Caco-2 (cell line): ENCODE measurements at regions not wholly inside any gene's neighbourhood (a gene's known extent, or its start where the extent isn't known, plus 50 kb on each side); places are given as distances from the start of the nearest gene placed in this dataset.

Source experiments
- BruUV-seq: library from RNA; stranded (reverse); fragments of 400-500 nt; replicated peaks from 2 replicates; lab custom pipeline; 2021; lab: Mats Ljungman, UMichigan
- CTCF ChIA-PET: fragments of 300-600 bp; sonication (Branson Sonifier 250); formaldehyde crosslinking; loops from one replicate; lab custom pipeline; 2022; ENCODE audit warnings: antibody characterized with exemption; lab: Charles Lee
- POLR2A ChIA-PET: fragments of 300-600 bp; sonication (Branson Sonifier 250); formaldehyde crosslinking; loops from one replicate; lab custom pipeline; 2022; ENCODE audit warnings: antibody characterized with exemption; lab: Charles Lee
- DNase-seq, 2 experiments: peaks; one replicate each; pipeline versions ENCODE4 v3.0.0 to v3.0.0-alpha.2; 2020 to 2022
- H3K27me3 ChIP-seq: replicated peaks from 2 replicates; pipeline ENCODE4 v1.6.0; 2011; ENCODE audit warnings: low read length; ENCODE audit not compliant: control insufficient read depth, insufficient read depth
- H3K36me3 ChIP-seq: 2 replicates; pipeline ENCODE4 v1.5.1; 2011; ENCODE audit warnings: low read length; ENCODE audit not compliant: control insufficient read depth, insufficient read depth
- H3K4me1 ChIP-seq: fragments of 250-450 bp; sonication (Bioruptor Pico); 2 replicates; pipeline ENCODE4 v1.5.1; 2020; ENCODE audit warnings: mild to moderate bottlenecking
- H3K4me3 ChIP-seq: 2 replicates; pipeline ENCODE4 v1.5.1; 2011; ENCODE audit warnings: low read depth, mild to moderate bottlenecking, control low read depth, low read length
- H3K9me3 ChIP-seq: fragments of 250-450 bp; sonication (Bioruptor Pico); 2 replicates; pipeline ENCODE4 v1.5.1; 2020; ENCODE audit warnings: mild to moderate bottlenecking, moderate library complexity
- H3K27ac Mint-ChIP-seq: one replicate; pipeline ENCODE4 v1.8.0; 2022; ENCODE audit warnings: mixed read lengths; ENCODE audit not compliant: unreplicated experiment
- H3K27me3 Mint-ChIP-seq: one replicate; pipeline ENCODE4 v1.8.0; 2022; ENCODE audit warnings: mixed read lengths; ENCODE audit not compliant: insufficient read depth, unreplicated experiment
- H3K36me3 Mint-ChIP-seq: one replicate; pipeline ENCODE4 v1.8.0; 2022; ENCODE audit warnings: mild to moderate bottlenecking, mixed read lengths; ENCODE audit not compliant: insufficient read depth, unreplicated experiment
- H3K4me1 Mint-ChIP-seq: one replicate; pipeline ENCODE4 v1.8.0; 2022; ENCODE audit warnings: low read depth, mixed read lengths; ENCODE audit not compliant: unreplicated experiment
- H3K4me3 Mint-ChIP-seq: one replicate; pipeline ENCODE4 v1.8.0; 2022; ENCODE audit warnings: mild to moderate bottlenecking, moderate library complexity, mixed read lengths; ENCODE audit not compliant: unreplicated experiment
- H3K9me3 Mint-ChIP-seq: one replicate; pipeline ENCODE4 v1.8.0; 2022; ENCODE audit warnings: mixed read lengths; ENCODE audit not compliant: unreplicated experiment
- intact Hi-C: fragments of 100-400 bp; cut with micrococcal nuclease; formaldehyde crosslinking; loops from one replicate; pipeline ENCODE4 v1.10.0; 2022; ENCODE audit not compliant: unreplicated experiment
- TF ChIP-seq, protein P1 (sequence below), 2 experiments: fragments of 200-600 bp in 1 of 2; IDR thresholded peaks; 1 replicate in 1 of 2; 2 replicates in 1 of 2; pipeline versions ENCODE4 v1.5.1 to v1.8.0; 2011 to 2022; ENCODE audit warnings: antibody characterized with exemption in 1 of 2, control low read depth in 1 of 2, inconsistent platforms in 1 of 2, low read depth in 1 of 2, low read length in 1 of 2, mild to moderate bottlenecking in 1 of 2, moderate library complexity in 1 of 2; ENCODE audit not compliant: insufficient read depth in 1 of 2, severe bottlenecking in 1 of 2, unreplicated experiment in 1 of 2

DNA sequence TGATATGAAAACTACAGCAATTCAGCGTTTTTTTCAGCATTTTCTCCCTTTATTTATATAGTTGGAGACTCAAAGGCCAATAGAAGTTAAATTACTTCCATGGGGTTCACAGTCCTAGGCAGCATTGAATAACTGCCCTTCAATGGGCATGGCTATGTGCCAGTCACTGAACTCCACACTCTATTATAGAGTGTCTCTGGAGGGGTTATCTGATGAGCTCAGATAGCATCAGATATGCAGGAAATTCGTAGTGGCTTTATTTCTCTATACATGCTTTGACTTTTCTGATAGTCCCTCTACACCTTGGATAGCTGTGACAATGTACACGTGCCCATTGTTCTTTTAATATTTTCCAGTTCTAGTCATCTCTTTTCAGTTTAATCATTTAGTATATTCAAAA, 396.9 kb upstream of the CBLB start:
- H3K4me3 Mint-ChIP-seq = no peak overlapping the region
- POLR2A ChIA-PET = no interaction called here
- no peak for DNase-seq
- BruUV-seq = no TSS peak
- no peaks in the 10 kb centered on the region for H3K27me3 Mint-ChIP-seq
- H3K4me1 ChIP-seq = peaks cover 31% of the 10 kb centered on the region
- no peak overlapping the region for H3K4me3 ChIP-seq
- H3K4me1 Mint-ChIP-seq = peaks cover 19% of the 10 kb centered on the region
- intact Hi-C loops = no loop called here
- H3K9me3 Mint-ChIP-seq = peaks cover 10% of the 10 kb centered on the region
- TF ChIP-seq, protein P1, sequence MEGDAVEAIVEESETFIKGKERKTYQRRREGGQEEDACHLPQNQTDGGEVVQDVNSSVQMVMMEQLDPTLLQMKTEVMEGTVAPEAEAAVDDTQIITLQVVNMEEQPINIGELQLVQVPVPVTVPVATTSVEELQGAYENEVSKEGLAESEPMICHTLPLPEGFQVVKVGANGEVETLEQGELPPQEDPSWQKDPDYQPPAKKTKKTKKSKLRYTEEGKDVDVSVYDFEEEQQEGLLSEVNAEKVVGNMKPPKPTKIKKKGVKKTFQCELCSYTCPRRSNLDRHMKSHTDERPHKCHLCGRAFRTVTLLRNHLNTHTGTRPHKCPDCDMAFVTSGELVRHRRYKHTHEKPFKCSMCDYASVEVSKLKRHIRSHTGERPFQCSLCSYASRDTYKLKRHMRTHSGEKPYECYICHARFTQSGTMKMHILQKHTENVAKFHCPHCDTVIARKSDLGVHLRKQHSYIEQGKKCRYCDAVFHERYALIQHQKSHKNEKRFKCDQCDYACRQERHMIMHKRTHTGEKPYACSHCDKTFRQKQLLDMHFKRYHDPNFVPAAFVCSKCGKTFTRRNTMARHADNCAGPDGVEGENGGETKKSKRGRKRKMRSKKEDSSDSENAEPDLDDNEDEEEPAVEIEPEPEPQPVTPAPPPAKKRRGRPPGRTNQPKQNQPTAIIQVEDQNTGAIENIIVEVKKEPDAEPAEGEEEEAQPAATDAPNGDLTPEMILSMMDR (IDR thresholded peaks at IDR 0.05; ENCODE audit: insufficient read depth in 1 of 2, low read depth in 1 of 2, low read length in 1 of 2, severe bottlenecking in 1 of 2, unreplicated experiment in 1 of 2) = no peak
- no peaks in the 10 kb centered on the region for H3K36me3 ChIP-seq
- H3K27me3 ChIP-seq = no peaks in the 10 kb centered on the region
- H3K27ac Mint-ChIP-seq = no peak overlapping the region
- H3K9me3 ChIP-seq = no peaks in the 10 kb centered on the region
- no peaks in the 10 kb centered on the region for H3K36me3 Mint-ChIP-seq
- CTCF ChIA-PET = no interaction called here

DNA sequence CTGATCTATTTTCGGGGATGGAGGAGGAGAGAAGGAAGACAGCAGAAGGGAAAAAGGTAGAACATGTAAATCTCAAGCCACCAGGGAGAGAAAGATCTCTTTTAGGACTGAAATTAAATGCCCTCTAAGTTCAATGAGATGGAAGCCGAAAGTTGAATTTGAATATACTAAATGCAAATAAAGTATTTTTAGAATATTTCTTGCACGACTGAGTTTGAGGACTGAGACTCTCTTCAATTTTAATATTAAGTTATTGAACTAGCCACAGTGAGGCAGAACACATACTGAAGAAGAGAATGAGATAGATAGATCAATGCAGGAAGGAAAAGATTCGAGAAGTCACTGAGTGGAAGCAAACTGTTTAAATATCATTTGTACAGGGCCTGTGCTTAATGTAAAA, 399.9 kb upstream of the CBLB start:
- no peak overlapping the region for H3K27ac Mint-ChIP-seq
- ChIA-PET CTCF (no interaction called here), POLR2A (no interaction called here)
- DNase-seq = no peak
- H3K4me1 ChIP-seq = peaks cover 9% of the 10 kb centered on the region
- no peak overlapping the region for H3K4me3 ChIP-seq
- peaks cover 10% of the 10 kb centered on the region for H3K9me3 Mint-ChIP-seq
- H3K9me3 ChIP-seq = no peaks in the 10 kb centered on the region
- peaks cover 2% of the 10 kb centered on the region for H3K4me1 Mint-ChIP-seq
- no peaks in the 10 kb centered on the region for H3K27me3 ChIP-seq
- no peaks in the 10 kb centered on the region for H3K36me3 Mint-ChIP-seq
- intact Hi-C loops = no loop called here
- no peak overlapping the region for H3K4me3 Mint-ChIP-seq
- no peaks in the 10 kb centered on the region for H3K36me3 ChIP-seq
- TF ChIP-seq, protein P1 (IDR thresholded peaks at IDR 0.05; ENCODE audit: insufficient read depth in 1 of 2, low read depth in 1 of 2, low read length in 1 of 2, severe bottlenecking in 1 of 2, unreplicated experiment in 1 of 2) = no peak
- no peaks in the 10 kb centered on the region for H3K27me3 Mint-ChIP-seq
- BruUV-seq = no TSS peak

DNA sequence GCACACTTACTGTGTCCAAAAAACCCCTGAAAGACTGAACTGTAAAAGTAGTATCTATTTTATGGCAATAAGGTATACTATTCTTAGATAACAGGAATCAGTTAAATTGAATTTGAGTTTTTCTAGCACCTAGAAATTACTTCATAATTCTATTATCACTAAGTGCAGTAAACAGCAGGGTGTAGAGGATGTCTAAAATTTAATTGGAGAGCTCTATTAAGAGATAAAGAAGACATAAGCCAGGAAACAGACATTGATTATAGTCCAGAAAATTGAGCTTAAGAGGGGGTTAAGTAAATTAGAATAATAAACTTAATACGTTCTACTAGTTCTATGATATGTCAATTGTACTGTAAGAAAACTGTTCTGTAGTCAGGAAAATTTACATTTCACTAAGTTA, 403.5 kb upstream of the CBLB start:
- no peaks in the 10 kb centered on the region for H3K9me3 Mint-ChIP-seq
- H3K4me3 Mint-ChIP-seq = no peak overlapping the region
- BruUV-seq = no TSS peak
- H3K27me3 ChIP-seq = no peaks in the 10 kb centered on the region
- intact Hi-C loops = no loop called here
- no peaks in the 10 kb centered on the region for H3K27me3 Mint-ChIP-seq
- H3K36me3 Mint-ChIP-seq = no peaks in the 10 kb centered on the region
- H3K9me3 ChIP-seq = no peaks in the 10 kb centered on the region
- peaks cover 10% of the 10 kb centered on the region for H3K4me1 Mint-ChIP-seq
- CTCF ChIA-PET = no interaction called here
- no peak for DNase-seq
- H3K4me3 ChIP-seq = no peak overlapping the region
- no peaks in the 10 kb centered on the region for H3K4me1 ChIP-seq
- POLR2A ChIA-PET = no interaction called here
- no peak overlapping the region for H3K27ac Mint-ChIP-seq
- H3K36me3 ChIP-seq = no peaks in the 10 kb centered on the region
- TF ChIP-seq, protein P1 (IDR thresholded peaks at IDR 0.05; ENCODE audit: insufficient read depth in 1 of 2, low read depth in 1 of 2, low read length in 1 of 2, severe bottlenecking in 1 of 2, unreplicated experiment in 1 of 2) = no peak
